ENCODE measurements at regions not wholly inside any gene's neighbourhood (a gene's known extent, or its start where the extent isn't known, plus 50 kb on each side); places are given as distances from the start of the nearest gene placed in this dataset.

GRCh38 chr1:56215086-56215485, 364.3 kb downstream of the PLPP3 start:
- no peak for DNase-seq

DNA sequence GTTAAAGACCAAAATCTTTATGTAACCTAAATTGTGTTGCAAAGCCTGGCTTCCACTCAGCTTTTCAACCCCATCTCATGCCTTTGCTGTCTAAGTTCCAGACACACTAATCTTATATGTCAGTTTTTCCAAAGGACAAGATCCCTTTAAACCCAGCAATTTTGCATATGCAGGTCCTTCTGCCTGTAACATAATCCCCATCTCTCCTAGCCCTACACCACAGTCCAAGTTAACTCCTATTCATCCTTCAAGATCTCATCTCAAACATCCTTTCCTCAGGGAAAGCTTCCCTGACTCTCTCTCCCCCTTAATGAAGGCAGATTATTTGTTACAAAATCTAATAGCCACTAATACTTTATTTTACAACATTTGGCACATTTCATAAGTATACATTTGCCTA, 366.3 kb downstream of the PLPP3 start:
- DNase-seq = no peak

- no peak for DNase-seq
Measured at GRCh38 chr1:56212143-56212542, 367.2 kb downstream of the PLPP3 start.

GRCh38 chr1:56206391-56206790, 373.0 kb downstream of the PLPP3 start:
- no peak for DNase-seq

DNA sequence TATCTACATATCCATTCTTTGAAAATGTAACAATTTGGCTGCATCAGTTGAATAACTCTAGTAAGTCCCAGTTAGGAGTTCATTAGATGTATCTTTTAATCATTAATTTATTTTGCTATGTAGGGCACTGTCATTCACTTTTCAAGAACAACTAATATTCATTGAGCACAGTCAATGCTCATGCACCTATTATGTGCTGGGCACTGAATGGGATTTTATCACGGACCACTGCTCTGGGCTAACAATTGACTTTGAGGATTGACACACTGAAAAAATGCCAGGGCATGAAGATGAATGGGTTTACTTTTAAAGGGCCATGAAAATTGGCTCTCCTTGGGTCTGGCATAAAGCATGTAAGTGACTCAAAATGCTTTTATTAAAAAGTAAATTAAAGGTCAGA, 375.2 kb downstream of the PLPP3 start:
- no peak for DNase-seq

GRCh38 chr1:56202796-56203492, 376.4 kb downstream of the PLPP3 start:
- no peak for DNase-seq

DNA sequence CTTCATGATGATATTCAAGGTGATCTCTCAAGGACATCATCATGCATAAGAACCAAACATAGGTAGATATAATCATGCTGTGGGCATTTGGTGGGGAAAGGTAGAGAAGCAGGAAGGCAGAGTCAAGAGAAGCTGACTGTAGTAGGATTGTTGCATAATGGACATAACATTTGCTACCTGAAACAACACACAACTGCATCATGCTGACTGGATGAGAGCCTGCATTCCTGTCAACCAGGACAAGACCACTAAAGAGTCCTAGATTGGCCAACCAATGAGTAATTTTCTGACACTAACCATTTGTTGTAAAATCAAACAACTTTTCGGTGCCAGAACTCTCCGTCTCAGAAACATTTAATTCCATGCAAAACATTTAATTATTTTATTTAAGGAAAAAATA, 377.2 kb downstream of the PLPP3 start:
- DNase-seq = no peak

- no peak for DNase-seq
Measured at GRCh38 chr1:56200896-56201295, 378.5 kb downstream of the PLPP3 start.

GRCh38 chr1:56200442-56200841, 378.9 kb downstream of the PLPP3 start:
- no peak for DNase-seq

DNA sequence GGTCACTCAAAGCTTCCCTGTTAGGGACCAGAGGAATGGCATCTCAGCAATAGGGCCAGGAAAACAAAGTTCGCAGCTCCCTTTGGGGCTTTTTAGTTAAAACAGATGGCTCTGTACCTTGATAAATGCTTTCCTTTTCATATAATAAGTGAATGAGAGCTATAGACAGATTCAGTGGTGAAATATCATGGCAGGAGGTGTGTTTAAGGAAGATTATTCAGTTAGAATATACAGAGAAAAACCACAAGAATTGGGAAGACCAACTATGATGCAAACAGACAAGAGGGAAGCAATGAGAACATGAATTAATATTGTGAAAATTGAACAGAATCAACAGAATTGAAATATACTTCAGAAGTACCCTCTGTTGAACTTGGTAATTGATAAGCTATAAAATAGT, 379.4 kb downstream of the PLPP3 start:
- DNase-seq = no peak

GRCh38 chr1:56199061-56199460, 380.3 kb downstream of the PLPP3 start:
- no peak for DNase-seq

DNA sequence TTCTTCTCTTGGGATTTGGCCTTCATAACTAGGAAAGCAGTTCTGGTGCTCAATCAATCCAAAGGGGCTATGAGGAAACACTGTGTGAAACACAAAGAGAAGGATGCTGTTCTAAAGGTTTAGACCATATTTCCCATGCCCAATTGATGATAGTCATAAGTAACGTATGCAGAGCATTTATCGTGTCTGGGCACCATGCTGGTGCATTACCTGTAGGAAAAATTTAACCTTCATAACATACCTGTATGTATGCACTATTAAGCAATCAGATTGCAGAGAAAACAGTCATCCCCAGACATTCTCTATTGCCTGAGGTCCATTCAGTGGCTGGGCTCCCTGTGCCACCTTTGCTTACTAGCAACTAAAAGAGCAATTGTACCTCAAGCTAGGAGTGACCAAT, 381.4 kb downstream of the PLPP3 start:
- DNase-seq = no peak

DNA sequence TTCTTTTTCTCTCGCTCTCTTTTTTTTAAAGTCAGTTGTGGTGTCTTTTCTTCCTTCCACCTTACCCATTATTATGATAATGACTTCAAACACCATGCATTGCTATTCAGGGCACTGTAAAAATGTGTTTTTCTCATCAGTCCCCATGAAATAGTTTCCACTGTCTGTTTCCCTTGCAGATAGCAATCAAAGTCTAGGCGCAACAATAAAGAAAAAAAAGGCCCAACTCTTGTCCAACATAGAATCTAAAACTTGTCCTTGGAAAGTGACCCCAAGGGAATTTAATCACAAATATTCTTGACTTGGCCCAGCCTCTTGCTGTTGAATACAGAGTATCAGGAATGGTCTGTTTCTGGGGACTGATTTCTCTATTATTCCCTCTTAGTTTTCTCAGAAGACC, 382.5 kb downstream of the PLPP3 start:
- no peak for DNase-seq

- no peak for DNase-seq
Measured at GRCh38 chr1:56194701-56195300, 384.6 kb downstream of the PLPP3 start.

- no peak for DNase-seq
Measured at GRCh38 chr1:56193656-56194055, 385.7 kb downstream of the PLPP3 start.

GRCh38 chr1:56191369-56191768, 388.0 kb downstream of the PLPP3 start:
- no peak for DNase-seq

DNA sequence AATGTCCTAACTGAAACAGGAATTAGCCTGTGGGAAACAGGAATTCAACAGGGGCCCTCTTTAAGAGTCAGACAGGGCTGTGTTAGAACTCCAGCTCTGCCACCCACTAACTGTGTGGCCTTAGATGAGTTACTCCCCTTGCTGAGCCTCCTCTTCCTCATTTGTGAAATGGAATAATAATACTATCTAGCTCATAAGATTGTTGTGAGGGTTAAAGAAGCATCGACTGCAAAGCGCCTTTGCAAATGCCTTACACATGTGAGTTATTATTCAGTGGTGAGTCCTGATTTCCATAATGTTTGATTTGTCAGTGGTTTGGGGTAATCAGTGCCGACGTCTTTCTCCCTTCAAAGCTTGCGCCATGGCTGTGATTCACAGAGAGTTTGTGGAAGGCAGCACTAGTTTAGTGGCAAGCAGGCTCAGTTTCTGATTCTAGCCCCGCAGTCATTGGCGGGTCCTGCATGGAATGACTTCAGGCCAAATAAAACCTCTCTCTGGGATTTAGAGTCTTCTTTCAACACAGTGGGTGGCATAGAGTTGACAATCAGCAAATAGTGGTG, 388.5 kb downstream of the PLPP3 start:
- DNase-seq = no peak

GRCh38 chr1:56189946-56190805, 389.2 kb downstream of the PLPP3 start:
- DNase-seq = no peak

DNA sequence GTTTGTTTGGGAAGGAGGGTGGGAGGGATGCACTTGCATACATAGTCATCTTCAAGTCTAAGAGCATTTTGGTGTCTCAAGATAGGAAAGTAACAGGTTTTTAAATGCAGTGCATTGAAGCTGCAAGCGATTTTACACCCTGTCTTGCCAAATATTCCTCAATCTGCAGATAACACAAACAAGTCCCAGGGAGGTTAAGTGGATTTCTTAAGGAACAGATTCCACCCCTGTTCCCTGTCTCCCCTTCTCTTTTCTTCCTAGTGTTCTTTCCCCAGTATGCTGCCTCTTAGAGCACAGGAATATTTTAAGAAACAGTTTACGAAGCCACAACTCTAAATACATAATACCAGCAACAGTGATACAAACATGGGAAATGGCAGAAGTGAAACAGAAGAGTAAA, 389.9 kb downstream of the PLPP3 start:
- DNase-seq = no peak

GRCh38 chr1:56188855-56189254, 390.5 kb downstream of the PLPP3 start:
- no peak for DNase-seq

GRCh38 chr1:56188221-56188620, 391.1 kb downstream of the PLPP3 start:
- no peak for DNase-seq

- DNase-seq = no peak
Measured at GRCh38 chr1:56187405-56187804, 392.0 kb downstream of the PLPP3 start.

GRCh38 chr1:56185493-56185892, 393.9 kb downstream of the PLPP3 start:
- no peak for DNase-seq

GRCh38 chr1:56183151-56183550, 396.2 kb downstream of the PLPP3 start:
- no peak for DNase-seq

Measured in NCI-H2081 (cell line).